GM12865 (cell line): ENCODE measurements at regions not wholly inside any gene's neighbourhood (a gene's known extent, or its start where the extent isn't known, plus 50 kb on each side); places are given as distances from the start of the nearest gene placed in this dataset.

Experiments
- DNase-seq: peaks from one replicate; pipeline ENCODE4 v3.0.0; 2010; ENCODE audit warnings: low read depth
- H3K4me3 ChIP-seq: 2 replicates; pipeline ENCODE4 v1.5.1; 2011; ENCODE audit warnings: mild to moderate bottlenecking, low read depth, low read length, control low read depth
- TF ChIP-seq, protein P1 (sequence below): IDR thresholded peaks from 2 replicates; pipeline ENCODE4 v1.5.1; 2011; ENCODE audit warnings: low read length, control low read depth, low read depth, inconsistent platforms; ENCODE audit not compliant: insufficient read depth; ENCODE audit errors: missing control alignments

DNA sequence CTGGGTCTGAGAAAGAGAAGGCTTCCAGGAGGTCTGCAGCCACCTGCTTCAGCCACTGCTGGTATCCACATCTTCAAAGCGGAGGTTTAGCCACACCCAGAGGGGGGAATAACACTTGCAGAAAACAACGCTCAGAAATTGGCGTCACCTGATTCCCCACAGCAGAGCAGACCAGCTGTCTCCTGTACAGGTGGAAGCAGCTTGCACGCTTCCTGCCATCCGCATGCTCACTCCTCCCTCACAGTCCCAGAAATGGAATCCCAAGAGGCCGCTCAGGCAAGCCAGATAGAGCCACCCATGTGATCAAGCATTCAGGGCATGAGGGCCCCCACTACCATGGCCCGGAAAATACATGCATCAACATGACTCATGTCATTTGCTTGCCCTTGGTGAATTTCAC, 112.2 kb upstream of the DIO3 start:
- TF ChIP-seq, protein P1, sequence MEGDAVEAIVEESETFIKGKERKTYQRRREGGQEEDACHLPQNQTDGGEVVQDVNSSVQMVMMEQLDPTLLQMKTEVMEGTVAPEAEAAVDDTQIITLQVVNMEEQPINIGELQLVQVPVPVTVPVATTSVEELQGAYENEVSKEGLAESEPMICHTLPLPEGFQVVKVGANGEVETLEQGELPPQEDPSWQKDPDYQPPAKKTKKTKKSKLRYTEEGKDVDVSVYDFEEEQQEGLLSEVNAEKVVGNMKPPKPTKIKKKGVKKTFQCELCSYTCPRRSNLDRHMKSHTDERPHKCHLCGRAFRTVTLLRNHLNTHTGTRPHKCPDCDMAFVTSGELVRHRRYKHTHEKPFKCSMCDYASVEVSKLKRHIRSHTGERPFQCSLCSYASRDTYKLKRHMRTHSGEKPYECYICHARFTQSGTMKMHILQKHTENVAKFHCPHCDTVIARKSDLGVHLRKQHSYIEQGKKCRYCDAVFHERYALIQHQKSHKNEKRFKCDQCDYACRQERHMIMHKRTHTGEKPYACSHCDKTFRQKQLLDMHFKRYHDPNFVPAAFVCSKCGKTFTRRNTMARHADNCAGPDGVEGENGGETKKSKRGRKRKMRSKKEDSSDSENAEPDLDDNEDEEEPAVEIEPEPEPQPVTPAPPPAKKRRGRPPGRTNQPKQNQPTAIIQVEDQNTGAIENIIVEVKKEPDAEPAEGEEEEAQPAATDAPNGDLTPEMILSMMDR: no peak
- no peak overlapping the region for H3K4me3 ChIP-seq
- DNase-seq: no peak

DNA sequence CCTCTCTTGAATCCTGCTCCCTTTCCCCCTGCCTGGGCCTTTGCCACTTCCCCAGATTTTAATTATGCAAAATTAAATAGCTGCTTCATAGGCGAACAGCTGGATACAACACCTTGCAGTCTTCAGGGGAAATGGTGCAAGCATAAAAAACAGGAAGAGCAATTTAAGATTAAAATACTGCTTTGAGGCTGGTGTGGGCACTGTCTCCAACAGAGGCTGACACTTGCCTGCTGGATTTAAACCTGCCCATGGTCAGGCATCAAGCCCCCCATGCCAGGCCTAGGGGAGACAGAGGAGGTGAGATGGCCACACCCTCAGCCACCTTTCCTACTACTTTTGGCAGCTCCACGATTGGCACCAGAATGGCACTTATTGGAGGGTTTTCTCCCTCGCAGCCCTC, 110.1 kb upstream of the DIO3 start:
- H3K4me3 ChIP-seq: no peak overlapping the region
- TF ChIP-seq, protein P1: no peak
- no peak for DNase-seq

DNA sequence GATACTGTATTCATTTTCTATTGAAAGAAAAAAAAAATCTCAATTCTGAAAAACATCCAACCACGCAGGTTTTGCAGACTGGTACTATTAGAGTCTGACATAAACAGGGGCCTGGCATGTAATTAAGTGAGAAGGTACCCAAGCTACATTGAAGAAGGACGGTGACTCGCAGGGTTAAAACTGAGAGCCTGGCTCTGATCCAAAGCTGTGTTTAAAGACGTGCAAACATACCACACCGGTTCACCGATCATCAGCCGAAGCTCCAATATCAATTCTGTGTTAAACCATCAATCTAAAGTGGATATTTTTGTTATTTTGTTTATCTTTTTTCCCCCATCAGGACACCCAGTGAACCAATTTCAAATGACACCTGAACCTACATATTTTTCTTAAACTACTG, 108.1 kb upstream of the DIO3 start:
- no peak for DNase-seq
- H3K4me3 ChIP-seq: no peak overlapping the region
- TF ChIP-seq, protein P1: no peak

DNA sequence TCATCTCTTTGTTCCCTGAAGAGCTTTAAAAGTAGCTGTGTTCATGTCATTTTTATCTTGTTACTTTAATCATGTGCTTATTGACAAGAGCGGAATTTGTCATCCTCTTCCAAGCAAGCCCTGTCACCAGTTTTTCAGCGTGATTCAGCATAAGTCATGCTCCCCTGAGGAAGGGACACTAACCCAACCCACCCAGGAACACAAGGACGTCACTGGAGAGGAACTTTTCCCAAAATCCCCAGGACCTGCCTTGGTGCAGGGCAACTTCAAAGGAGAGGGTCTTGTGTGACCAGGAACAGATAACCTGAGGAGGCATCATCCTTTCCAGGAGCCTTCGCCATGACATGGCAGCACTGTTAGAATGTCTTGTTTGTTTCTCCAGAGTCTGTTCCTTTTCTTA, 107.1 kb upstream of the DIO3 start:
- no peak for DNase-seq
- TF ChIP-seq, protein P1: no peak
- no peak overlapping the region for H3K4me3 ChIP-seq

DNA sequence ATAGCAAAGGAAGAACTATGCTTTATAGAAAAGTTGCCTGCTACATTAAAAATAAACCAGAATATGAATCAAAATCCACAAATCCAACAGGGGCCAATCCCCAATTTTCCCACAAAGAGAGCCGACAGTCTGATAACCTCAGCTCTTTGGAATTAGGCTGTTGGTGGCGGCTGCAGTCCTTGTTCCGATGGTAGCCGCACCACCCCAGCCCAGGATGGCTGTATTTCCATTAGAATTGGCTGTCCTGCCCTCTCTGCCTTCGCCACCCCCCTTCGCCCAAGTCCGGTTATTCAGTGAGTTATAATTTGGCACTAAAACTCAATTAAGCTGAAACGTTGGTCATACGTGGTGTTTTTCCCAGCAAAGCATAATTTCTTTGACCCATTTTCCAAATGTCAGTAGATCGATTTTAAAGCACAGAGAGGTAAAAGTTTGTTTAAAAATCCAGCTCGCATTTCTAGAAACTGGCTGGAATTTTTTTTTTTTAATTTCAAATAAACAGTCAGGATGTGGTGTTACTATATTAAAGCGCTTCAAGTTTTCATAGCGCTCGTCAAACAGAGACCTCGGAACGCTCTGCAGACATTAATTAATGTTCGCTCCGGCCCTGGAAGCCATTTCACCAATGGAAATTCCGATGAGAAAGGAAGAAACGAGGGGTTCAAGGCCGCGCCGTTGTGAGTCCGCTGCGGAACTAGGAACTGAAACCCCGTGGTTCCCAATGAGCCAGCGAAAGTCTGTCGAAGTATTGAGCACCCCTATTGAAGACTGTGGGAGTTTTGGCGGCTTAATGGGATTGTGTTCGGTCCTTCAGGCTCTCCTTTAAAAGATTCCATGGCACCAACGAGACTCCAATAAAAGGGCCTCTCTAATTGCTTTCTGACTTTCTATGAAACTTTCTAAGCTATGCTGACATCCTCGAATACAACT, 104.8 kb upstream of the DIO3 start:
- TF ChIP-seq, protein P1: no peak
- no peak for DNase-seq
- H3K4me3 ChIP-seq: no peak overlapping the region

DNA sequence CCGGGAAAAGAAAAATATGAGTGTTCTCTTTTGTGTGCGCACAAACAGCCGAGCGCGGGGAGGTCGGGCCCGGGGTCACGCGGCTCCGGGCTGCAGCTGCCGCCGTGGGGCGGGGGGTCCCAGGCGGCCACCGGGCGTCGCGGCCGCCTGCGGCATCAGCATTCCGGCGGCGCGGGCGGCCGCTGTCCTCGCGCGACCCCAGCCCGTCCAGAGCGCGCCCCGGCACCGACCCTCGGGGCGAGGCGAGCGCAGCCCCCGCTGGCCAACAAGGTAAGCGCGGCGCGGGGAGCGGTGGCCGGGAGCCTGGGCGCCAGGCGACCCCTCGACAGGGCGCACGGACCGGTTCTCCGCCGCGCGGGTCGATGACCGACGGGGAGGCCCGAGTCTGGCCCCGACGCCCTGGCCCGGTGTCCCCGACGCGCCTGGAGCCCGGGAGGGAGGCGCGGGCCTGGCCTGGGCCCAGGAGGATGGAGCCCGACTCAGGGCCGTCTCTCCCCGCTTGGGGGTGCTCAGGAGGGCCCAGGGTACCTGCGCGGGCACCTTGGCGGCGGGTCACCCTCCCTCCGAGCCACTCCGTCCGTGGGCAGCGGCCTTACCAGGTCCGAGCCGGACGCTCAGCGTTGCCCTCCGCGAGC, 103.9 kb upstream of the DIO3 start:
- no peak overlapping the region for H3K4me3 ChIP-seq
- TF ChIP-seq, protein P1: no peak
- no peak for DNase-seq
